Natural killer cell treated with Interleukin-12 subunit alpha and Interleukin-12 subunit beta and Interleukin-15 and Interleukin-18, amount 100 ng/mL, for 72 hours (primary cell): ENCODE measurements at regions not wholly inside any gene's neighbourhood (a gene's known extent, or its start where the extent isn't known, plus 50 kb on each side); places are given as distances from the start of the nearest gene placed in this dataset.
A peak's percentile ranks its signal among the peaks of the same experiment; 100 is the strongest.
"Not testable (repeated sequence)": the region's sequence is repeated elsewhere in the genome, so short reads cannot be mapped to it uniquely, and the experiment has no call there.

ENCODE experiments used
- ATAC-seq, 2 donors: fragments of 150-1000 bp; cut with Tn5 transposase in 1 of 2; sonication (Bioruptor Pico), chemical (Tn5 transposase) in 1 of 2; 2 replicates each; pipeline ENCODE4 v1.10.0; 2021
- DNase-seq: peaks from one replicate; pipeline ENCODE4 v3.0.0; 2022; ENCODE audit warnings: low spot score
- H3K27ac Mint-ChIP-seq, 2 donors: 1 replicate in 1 of 2; 2 replicates in 1 of 2; pipeline ENCODE4 v1.8.0; 2022; ENCODE audit warnings: mixed read lengths in 2 of 2, mild to moderate bottlenecking in 1 of 2, moderate library complexity in 1 of 2
- H3K27me3 Mint-ChIP-seq, 2 donors: 1 replicate in 1 of 2; 2 replicates in 1 of 2; pipeline ENCODE4 v1.8.0; 2022; ENCODE audit warnings: mixed read lengths in 2 of 2
- H3K36me3 Mint-ChIP-seq: one replicate; pipeline ENCODE4 v1.8.0; 2022; ENCODE audit warnings: mixed read lengths
- H3K4me1 Mint-ChIP-seq, 2 donors: 1 replicate in 1 of 2; 2 replicates in 1 of 2; pipeline ENCODE4 v1.8.0; 2022; ENCODE audit warnings: low read depth in 2 of 2, mixed read lengths in 2 of 2, mild to moderate bottlenecking in 1 of 2
- H3K4me3 Mint-ChIP-seq: one replicate; pipeline ENCODE4 v1.8.0; 2022; ENCODE audit warnings: mixed read lengths
- H3K9me3 Mint-ChIP-seq: 2 replicates; pipeline ENCODE4 v1.8.0; 2022; ENCODE audit warnings: mixed read lengths

DNA sequence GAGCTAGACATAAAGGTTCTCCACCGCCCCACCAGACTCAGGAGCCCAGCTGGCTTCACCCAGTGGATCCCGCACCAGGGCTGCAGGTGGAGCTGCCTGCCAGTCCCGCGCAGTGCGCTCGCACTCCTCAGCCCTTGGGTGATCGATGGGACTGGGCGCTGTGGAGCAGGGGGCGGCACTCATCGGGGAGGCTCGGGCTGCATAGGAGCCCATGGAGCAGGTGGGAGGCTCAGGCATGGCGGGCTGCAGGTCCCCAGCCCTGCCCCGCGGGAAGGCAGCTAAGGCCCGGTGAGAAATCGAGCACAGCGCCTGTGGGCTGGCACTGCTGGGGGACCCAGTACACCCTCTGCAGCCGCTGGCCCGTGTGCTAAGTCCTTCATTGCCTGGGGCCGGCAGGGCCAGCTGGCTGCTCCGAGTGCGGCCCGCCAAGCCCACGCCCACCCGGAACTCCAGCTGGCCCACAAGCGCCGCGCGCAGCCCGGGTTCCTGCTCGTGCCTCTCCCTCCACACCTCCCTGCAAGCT, 114.7 kb downstream of the RPLP1 start:
- H3K4me1 Mint-ChIP-seq, ATAC-seq, H3K36me3 Mint-ChIP-seq, H3K4me3 Mint-ChIP-seq, H3K9me3 Mint-ChIP-seq, H3K27ac Mint-ChIP-seq, DNase-seq: not testable (repeated sequence)
- H3K27me3 Mint-ChIP-seq, result peaks cover 10 to 16% of the 10 kb centered on the region in 2 donors

DNA sequence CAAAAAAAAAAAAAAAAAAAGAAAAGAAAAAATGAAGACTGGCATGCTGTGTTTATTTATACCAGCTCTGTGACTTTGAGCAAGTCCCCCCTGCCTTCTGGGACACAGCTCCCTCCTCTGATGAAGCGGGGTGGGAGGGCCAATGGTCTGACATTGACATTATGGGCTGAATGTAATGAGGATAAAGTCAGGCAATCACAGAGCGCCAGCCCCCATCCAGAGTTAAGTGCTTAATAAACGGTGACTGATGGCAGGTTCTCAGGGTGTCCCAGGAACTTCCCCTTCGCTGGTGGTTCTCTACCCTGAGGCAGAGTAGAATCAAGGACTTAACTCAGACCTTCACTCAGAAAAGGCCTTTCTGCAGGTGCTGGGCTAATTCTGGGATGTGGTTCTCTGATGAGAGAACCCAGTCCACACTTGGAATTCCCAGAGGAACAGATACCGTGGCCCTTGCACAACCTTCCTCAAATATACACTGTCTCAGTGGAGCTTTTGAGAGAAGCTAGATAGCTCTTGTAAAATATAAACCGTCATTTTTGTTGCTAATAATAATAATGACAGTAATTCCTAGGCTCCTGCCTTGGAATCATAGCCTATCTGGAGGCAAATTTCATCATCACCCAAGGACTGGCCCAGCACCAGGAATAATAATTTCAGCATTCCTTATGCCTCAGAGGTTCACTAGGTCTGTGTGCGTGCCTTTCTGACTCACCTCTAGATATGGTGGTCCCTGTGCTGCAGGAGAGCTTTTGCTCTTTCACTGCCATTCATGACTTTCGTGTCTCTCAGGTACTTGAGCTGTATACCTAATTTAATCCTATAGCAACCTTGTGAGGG, 115.8 kb downstream of the RPLP1 start:
- ATAC-seq, result no peak
- Mint-ChIP-seq H3K27me3 (peaks cover 2 to 12% of the 10 kb centered on the region in 2 donors), H3K9me3 (no peaks in the 10 kb centered on the region), H3K27ac (no peak overlapping the region), H3K4me1 (peaks cover 0 to under 1% of the 10 kb centered on the region in 2 donors), H3K36me3 (no peaks in the 10 kb centered on the region), H3K4me3 (no peak overlapping the region)
- DNase-seq, result no peak

- Mint-ChIP-seq H3K36me3 (no peaks in the 10 kb centered on the region), H3K9me3 (no peaks in the 10 kb centered on the region), H3K27me3 (peaks cover 0 to 22% of the 10 kb centered on the region in 2 donors), H3K4me1 (peaks cover 0 to 5% of the 10 kb centered on the region in 2 donors), H3K4me3 (no peak overlapping the region), H3K27ac (peak overlapping the region in 1 of 2 donors; percentile 51)
- ATAC-seq, result no peak
- DNase-seq, result no peak
Observed at GRCh38 chr15:69570454-69570853, 117.8 kb downstream of the RPLP1 start.

GRCh38 chr15:69570997-69571396, 118.4 kb downstream of the RPLP1 start:
- DNase-seq (no peak), ATAC-seq (no peak)
- no peak overlapping the region for H3K4me3 Mint-ChIP-seq
- H3K9me3 Mint-ChIP-seq, result no peaks in the 10 kb centered on the region
- no peak overlapping the region for H3K27ac Mint-ChIP-seq
- H3K27me3 Mint-ChIP-seq, result peaks cover 0 to 22% of the 10 kb centered on the region in 2 donors
- H3K36me3 Mint-ChIP-seq, result no peaks in the 10 kb centered on the region
- peaks cover 3 to 10% of the 10 kb centered on the region in 2 donors for H3K4me1 Mint-ChIP-seq

- Mint-ChIP-seq H3K4me1 (peaks cover 6 to 13% of the 10 kb centered on the region in 2 donors), H3K27me3 (peaks cover 0 to 27% of the 10 kb centered on the region in 2 donors)
- H3K27ac Mint-ChIP-seq, DNase-seq, H3K9me3 Mint-ChIP-seq, H3K36me3 Mint-ChIP-seq, H3K4me3 Mint-ChIP-seq, ATAC-seq: not testable (repeated sequence)
Observed at GRCh38 chr15:69573278-69573677, 120.7 kb downstream of the RPLP1 start.

GRCh38 chr15:69573815-69574475, 121.3 kb downstream of the RPLP1 start:
- ATAC-seq (peak in 1 of 2 donors; percentile 43), DNase-seq (no peak)
- Mint-ChIP-seq H3K36me3 (no peaks in the 10 kb centered on the region), H3K4me1 (peaks cover 6 to 20% of the 10 kb centered on the region in 2 donors), H3K27ac (peak overlapping the region in 1 of 2 donors; percentile 31), H3K27me3 (peaks cover 0 to 31% of the 10 kb centered on the region in 2 donors), H3K4me3 (no peak overlapping the region), H3K9me3 (no peaks in the 10 kb centered on the region)

- Mint-ChIP-seq H3K36me3 (no peaks in the 10 kb centered on the region), H3K27ac (peak overlapping the region in 1 of 2 donors; percentile 31), H3K4me1 (peaks cover 6 to 20% of the 10 kb centered on the region in 2 donors), H3K9me3 (no peaks in the 10 kb centered on the region), H3K4me3 (no peak overlapping the region), H3K27me3 (peaks cover 0 to 31% of the 10 kb centered on the region in 2 donors)
- ATAC-seq (no peak), DNase-seq (no peak)
Observed at GRCh38 chr15:69574506-69574905, 121.9 kb downstream of the RPLP1 start.

DNA sequence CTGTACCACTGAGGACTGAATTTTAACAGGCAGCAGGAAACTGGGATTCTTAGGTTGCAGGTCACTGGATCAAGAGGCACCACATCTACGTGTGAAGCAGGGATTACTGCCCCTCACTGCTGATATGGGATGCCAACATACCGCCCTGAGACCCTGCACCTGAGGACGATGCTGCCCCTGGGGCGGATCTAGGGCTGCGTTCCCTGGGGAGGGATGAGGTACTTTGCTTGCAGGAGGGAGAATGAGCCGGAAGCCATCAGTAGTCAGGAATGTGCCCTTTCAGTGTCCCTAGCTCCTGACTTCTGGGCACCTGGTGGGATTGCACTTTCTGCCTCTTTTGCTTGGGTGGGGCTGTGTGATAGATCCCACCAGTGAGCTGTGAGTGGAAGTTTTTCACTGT, 122.8 kb downstream of the RPLP1 start:
- no peaks in the 10 kb centered on the region for H3K9me3 Mint-ChIP-seq
- ATAC-seq, result no peak
- H3K36me3 Mint-ChIP-seq, result no peaks in the 10 kb centered on the region
- peaks cover 6 to 20% of the 10 kb centered on the region in 2 donors for H3K4me1 Mint-ChIP-seq
- no peak for DNase-seq
- no peak overlapping the region for H3K4me3 Mint-ChIP-seq
- no peak overlapping the region for H3K27ac Mint-ChIP-seq
- H3K27me3 Mint-ChIP-seq, result peaks cover 0 to 31% of the 10 kb centered on the region in 2 donors

GRCh38 chr15:69576035-69576526, 123.5 kb downstream of the RPLP1 start:
- Mint-ChIP-seq H3K4me3 (no peak overlapping the region), H3K36me3 (no peaks in the 10 kb centered on the region), H3K9me3 (no peaks in the 10 kb centered on the region), H3K27ac (no peak overlapping the region), H3K27me3 (peaks cover 0 to 30% of the 10 kb centered on the region in 2 donors), H3K4me1 (peaks cover 6 to 20% of the 10 kb centered on the region in 2 donors)
- DNase-seq, result peak; percentile 59
- peak; percentile 61 to 75 for ATAC-seq

GRCh38 chr15:69576948-69577351, 124.3 kb downstream of the RPLP1 start:
- no peak for DNase-seq
- H3K4me1 Mint-ChIP-seq, result peaks cover 6 to 23% of the 10 kb centered on the region in 2 donors
- no peaks in the 10 kb centered on the region for H3K36me3 Mint-ChIP-seq
- no peak for ATAC-seq
- peaks cover 4 to 36% of the 10 kb centered on the region in 2 donors for H3K27me3 Mint-ChIP-seq
- H3K9me3 Mint-ChIP-seq, result no peaks in the 10 kb centered on the region
- H3K4me3 Mint-ChIP-seq, result no peak overlapping the region
- no peak overlapping the region for H3K27ac Mint-ChIP-seq

DNA sequence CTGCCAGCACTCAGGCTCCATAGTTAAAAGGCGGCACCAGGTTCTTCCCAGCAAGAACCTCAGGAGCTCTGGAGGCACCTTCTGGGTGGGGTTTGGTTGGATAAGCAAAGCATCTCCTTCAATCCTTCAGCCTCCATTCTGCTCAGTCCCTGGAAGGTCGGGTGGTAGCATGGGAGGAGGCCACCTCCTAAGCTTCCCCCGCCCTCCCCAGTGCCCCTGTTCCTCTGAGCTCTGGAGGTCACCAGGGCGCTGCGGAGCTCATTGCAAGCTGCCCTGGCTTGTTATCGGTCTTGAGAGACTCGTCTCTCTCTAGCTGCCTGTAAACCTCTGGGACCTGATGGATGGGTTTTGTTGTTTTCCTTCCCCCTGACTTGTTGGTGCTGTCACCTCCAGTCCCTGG, 124.8 kb downstream of the RPLP1 start:
- no peaks in the 10 kb centered on the region for H3K36me3 Mint-ChIP-seq
- ATAC-seq, result no peak
- H3K9me3 Mint-ChIP-seq, result no peaks in the 10 kb centered on the region
- DNase-seq, result no peak
- peaks cover 4 to 36% of the 10 kb centered on the region in 2 donors for H3K27me3 Mint-ChIP-seq
- H3K27ac Mint-ChIP-seq, result no peak overlapping the region
- no peak overlapping the region for H3K4me3 Mint-ChIP-seq
- H3K4me1 Mint-ChIP-seq, result peaks cover 6 to 23% of the 10 kb centered on the region in 2 donors

DNA sequence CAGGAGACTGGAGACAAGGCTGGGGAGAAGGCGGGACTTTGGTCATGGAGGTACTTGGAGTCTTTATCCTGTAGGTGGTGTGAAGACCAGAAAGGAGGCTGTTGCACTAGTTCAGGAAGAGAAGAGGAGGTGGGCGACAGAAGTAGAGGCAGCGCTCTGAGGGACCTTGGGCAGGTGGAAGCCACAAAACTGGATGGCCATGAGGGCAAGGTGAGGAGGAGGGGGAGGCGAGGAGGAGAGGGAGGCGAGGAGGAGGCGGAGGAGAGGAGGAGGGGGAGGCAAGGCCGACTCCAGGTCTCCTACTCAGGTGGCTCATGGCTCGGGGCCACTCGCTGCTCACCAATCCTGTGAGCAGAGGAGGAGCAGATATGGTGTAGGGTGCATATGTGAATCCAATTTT, 125.6 kb downstream of the RPLP1 start:
- DNase-seq, result no peak
- H3K27me3 Mint-ChIP-seq, result peaks cover 4 to 36% of the 10 kb centered on the region in 2 donors
- H3K36me3 Mint-ChIP-seq, result no peaks in the 10 kb centered on the region
- no peak for ATAC-seq
- H3K4me1 Mint-ChIP-seq, result peaks cover 6 to 23% of the 10 kb centered on the region in 2 donors
- H3K4me3 Mint-ChIP-seq, result no peak overlapping the region
- H3K27ac Mint-ChIP-seq, result no peak overlapping the region
- no peaks in the 10 kb centered on the region for H3K9me3 Mint-ChIP-seq

GRCh38 chr15:69578787-69579583, 126.4 kb downstream of the RPLP1 start:
- ATAC-seq (peak in 1 of 2 donors; percentile 62), DNase-seq (no peak)
- H3K4me1 Mint-ChIP-seq, result peaks cover 11 to 29% of the 10 kb centered on the region in 2 donors
- no peak overlapping the region for H3K27ac Mint-ChIP-seq
- peaks cover 4 to 30% of the 10 kb centered on the region in 2 donors for H3K27me3 Mint-ChIP-seq
- no peak overlapping the region for H3K4me3 Mint-ChIP-seq
- H3K36me3 Mint-ChIP-seq, result no peaks in the 10 kb centered on the region
- no peaks in the 10 kb centered on the region for H3K9me3 Mint-ChIP-seq
